SU-DHL-6 (cell line): ENCODE measurements at regions not wholly inside any gene's neighbourhood (a gene's known extent, or its start where the extent isn't known, plus 50 kb on each side); places are given as distances from the start of the nearest gene placed in this dataset.

Source experiments
- H2AFZ ChIP-seq: fragments of 200-600 bp; sonication (generic); 2 replicates; pipeline ENCODE4 v1.6.1; 2014; ENCODE audit warnings: low read depth, mild to moderate bottlenecking, moderate library complexity, mixed read lengths, antibody characterized with exemption, low read length; ENCODE audit not compliant: severe bottlenecking
- H3F3A ChIP-seq: fragments of 200-600 bp; shearing (Covaris generic); 2 replicates; pipeline ENCODE4 v1.6.0; 2016; ENCODE audit warnings: antibody characterized with exemption, mild to moderate bottlenecking; ENCODE audit not compliant: insufficient read depth
- H3K27ac ChIP-seq: fragments of 200-600 bp; sonication (generic); 2 replicates; pipeline ENCODE4 v1.5.1; 2016; ENCODE audit warnings: low read depth, mild to moderate bottlenecking, low read length, moderate library complexity, mixed read lengths
- H3K27me3 ChIP-seq: fragments of 200-600 bp; sonication (generic), shearing (Covaris generic); 2 replicates; pipeline ENCODE4 v1.6.0; 2014; ENCODE audit warnings: mild to moderate bottlenecking, low read length
- H3K36me3 ChIP-seq: fragments of 200-600 bp; sonication (generic); 2 replicates; pipeline ENCODE4 v1.6.1; 2014; ENCODE audit warnings: mild to moderate bottlenecking, low read length, mixed read lengths
- H3K4me2 ChIP-seq: fragments of 300-600, 200-600 bp; shearing (Covaris generic), sonication (generic); 2 replicates; pipeline ENCODE4 v1.6.0; 2014; ENCODE audit warnings: low read length, low read depth, mild to moderate bottlenecking; ENCODE audit not compliant: poor library complexity, severe bottlenecking
- H3K4me3 ChIP-seq: fragments of 200-600 bp; sonication (generic); 2 replicates; pipeline ENCODE4 v1.5.1; 2014; ENCODE audit warnings: antibody characterized with exemption, low read length, mild to moderate bottlenecking, mixed read lengths; ENCODE audit not compliant: insufficient read depth, poor library complexity, severe bottlenecking
- H3K79me2 ChIP-seq: fragments of 200-600 bp; sonication (generic); 2 replicates; pipeline ENCODE4 v1.6.1; 2014; ENCODE audit warnings: mild to moderate bottlenecking, low read length, moderate library complexity; ENCODE audit not compliant: insufficient read depth
- H3K9ac ChIP-seq: fragments of 200-600 bp; sonication (generic); 2 replicates; pipeline ENCODE4 v1.7.0; 2014; ENCODE audit warnings: mild to moderate bottlenecking, low read length
- H3K9me2 ChIP-seq: fragments of 200-600 bp; sonication (generic); replicated peaks from 2 replicates; pipeline ENCODE4 v1.6.1; 2014; ENCODE audit warnings: low read length; ENCODE audit not compliant: insufficient read depth
- H3K9me3 ChIP-seq: fragments of 200-600 bp; sonication (generic); 2 replicates; pipeline ENCODE4 v1.6.1; 2014; ENCODE audit warnings: low read length, mixed read lengths; ENCODE audit not compliant: insufficient read depth
- H4K20me1 ChIP-seq: fragments of 200-600 bp; sonication (generic); 2 replicates; pipeline ENCODE4 v1.6.1; 2014; ENCODE audit warnings: low read depth, mild to moderate bottlenecking, antibody characterized with exemption, low read length, moderate library complexity, mixed read lengths
- EZH2phosphoT487 ChIP-seq: fragments of 200-600 bp; sonication (generic), shearing (Covaris generic); conservative IDR thresholded peaks from 2 replicates; pipeline ENCODE4 v1.6.1; 2018; ENCODE audit warnings: mild to moderate bottlenecking, antibody characterized with exemption, low read length, moderate library complexity, mixed read lengths
- TF ChIP-seq, protein P1 (sequence below): fragments of 200-600 bp; sonication (generic); IDR thresholded peaks from one replicate; pipeline ENCODE4 v1.5.1; 2017; ENCODE audit warnings: antibody characterized with exemption, mild to moderate bottlenecking, low read length, moderate library complexity; ENCODE audit not compliant: insufficient read depth, poor library complexity, severe bottlenecking

DNA sequence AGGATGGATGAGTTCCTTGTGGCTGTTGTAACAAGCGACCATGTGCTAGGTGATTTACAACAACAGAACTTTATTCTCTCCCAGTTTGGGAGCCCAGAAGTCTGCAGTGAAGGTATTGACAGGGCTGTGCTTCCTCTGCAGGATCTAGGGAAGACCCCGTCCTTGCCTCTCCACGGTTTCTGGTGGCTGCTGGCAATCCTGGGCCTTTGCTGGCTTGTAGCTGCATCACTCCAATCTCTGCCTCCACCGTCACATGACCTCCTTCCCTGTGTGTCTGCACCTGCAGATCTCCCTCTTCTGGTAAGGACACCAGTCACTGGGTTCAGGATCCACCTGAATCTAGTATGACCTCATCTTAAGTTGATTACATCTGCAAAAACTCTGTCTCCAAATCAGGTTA, 115.6 kb downstream of the GLRX3 start:
- Histone ChIP-seq H3K4me2 (no peak overlapping the region), H2AFZ (no peak overlapping the region), H3K79me2 (no peaks in the 10 kb centered on the region), H3K27me3 (no peaks in the 10 kb centered on the region), H3K27ac (no peak overlapping the region), H3K4me3 (no peak overlapping the region), H3K9ac (no peak overlapping the region), H3K36me3 (no peaks in the 10 kb centered on the region), H4K20me1 (no peaks in the 10 kb centered on the region), H3K9me3 (no peaks in the 10 kb centered on the region), H3K9me2 (no peaks in the 10 kb centered on the region), H3F3A (no peaks in the 10 kb centered on the region)
- TF ChIP-seq EZH2phosphoT487 = no peak
- TF ChIP-seq, protein P1, sequence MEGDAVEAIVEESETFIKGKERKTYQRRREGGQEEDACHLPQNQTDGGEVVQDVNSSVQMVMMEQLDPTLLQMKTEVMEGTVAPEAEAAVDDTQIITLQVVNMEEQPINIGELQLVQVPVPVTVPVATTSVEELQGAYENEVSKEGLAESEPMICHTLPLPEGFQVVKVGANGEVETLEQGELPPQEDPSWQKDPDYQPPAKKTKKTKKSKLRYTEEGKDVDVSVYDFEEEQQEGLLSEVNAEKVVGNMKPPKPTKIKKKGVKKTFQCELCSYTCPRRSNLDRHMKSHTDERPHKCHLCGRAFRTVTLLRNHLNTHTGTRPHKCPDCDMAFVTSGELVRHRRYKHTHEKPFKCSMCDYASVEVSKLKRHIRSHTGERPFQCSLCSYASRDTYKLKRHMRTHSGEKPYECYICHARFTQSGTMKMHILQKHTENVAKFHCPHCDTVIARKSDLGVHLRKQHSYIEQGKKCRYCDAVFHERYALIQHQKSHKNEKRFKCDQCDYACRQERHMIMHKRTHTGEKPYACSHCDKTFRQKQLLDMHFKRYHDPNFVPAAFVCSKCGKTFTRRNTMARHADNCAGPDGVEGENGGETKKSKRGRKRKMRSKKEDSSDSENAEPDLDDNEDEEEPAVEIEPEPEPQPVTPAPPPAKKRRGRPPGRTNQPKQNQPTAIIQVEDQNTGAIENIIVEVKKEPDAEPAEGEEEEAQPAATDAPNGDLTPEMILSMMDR = no peak

DNA sequence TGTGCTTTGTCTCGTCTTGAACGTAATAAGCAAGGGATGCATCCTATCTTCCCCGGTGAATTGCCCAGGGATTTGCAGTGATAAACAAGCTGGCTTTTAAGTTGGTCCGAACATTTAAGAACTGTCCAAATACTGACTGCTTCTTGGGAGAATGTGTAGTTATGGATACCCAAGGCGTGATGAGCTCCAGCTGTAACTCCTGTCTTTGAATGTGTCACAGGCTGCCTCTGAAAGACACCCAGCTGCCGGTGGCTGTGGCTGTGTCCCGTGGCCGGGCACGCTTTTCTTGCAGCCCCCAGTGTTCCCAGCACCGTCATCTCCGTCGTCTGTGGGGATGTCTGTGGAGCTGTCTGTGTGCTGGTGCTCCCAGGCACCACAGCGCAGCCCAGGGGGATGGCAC, 118.1 kb downstream of the GLRX3 start:
- Histone ChIP-seq H3K4me2 (no peak overlapping the region), H4K20me1 (no peaks in the 10 kb centered on the region), H2AFZ (no peak overlapping the region), H3K79me2 (no peaks in the 10 kb centered on the region), H3K9me2 (no peaks in the 10 kb centered on the region), H3K36me3 (no peaks in the 10 kb centered on the region), H3K27ac (no peak overlapping the region), H3K9me3 (no peaks in the 10 kb centered on the region), H3K4me3 (no peak overlapping the region), H3K27me3 (no peaks in the 10 kb centered on the region), H3F3A (no peaks in the 10 kb centered on the region), H3K9ac (no peak overlapping the region)
- TF ChIP-seq, protein P1 = no peak

DNA sequence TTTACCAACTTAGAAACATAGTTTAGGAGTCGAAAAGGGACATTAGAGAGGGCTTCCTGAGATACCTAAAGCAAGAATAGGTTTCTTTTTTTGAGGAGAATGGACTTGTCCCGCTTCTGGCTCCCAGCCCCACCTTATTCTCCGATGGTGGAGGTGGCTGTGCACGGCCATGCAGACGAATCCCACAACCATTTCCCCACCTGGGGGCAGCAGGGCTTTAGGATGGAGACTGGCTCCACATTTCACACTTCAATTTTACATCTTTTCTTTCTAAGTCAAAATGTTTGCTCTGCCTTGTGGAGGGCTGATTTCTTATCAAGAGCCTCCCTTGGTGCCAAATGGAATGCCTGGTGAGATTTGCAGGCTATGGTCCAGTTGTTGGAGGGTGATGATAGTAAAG, 118.5 kb downstream of the GLRX3 start:
- no peaks in the 10 kb centered on the region for H4K20me1 ChIP-seq
- H3K79me2 ChIP-seq = no peaks in the 10 kb centered on the region
- no peak overlapping the region for H3K4me3 ChIP-seq
- H3K9me2 ChIP-seq = no peaks in the 10 kb centered on the region
- no peaks in the 10 kb centered on the region for H3K36me3 ChIP-seq
- no peaks in the 10 kb centered on the region for H3K27me3 ChIP-seq
- no peak overlapping the region for H3K4me2 ChIP-seq
- H2AFZ ChIP-seq = no peak overlapping the region
- H3F3A ChIP-seq = no peaks in the 10 kb centered on the region
- TF ChIP-seq, protein P1 = no peak
- no peak for TF ChIP-seq EZH2phosphoT487
- H3K9ac ChIP-seq = no peak overlapping the region
- H3K27ac ChIP-seq = no peak overlapping the region
- no peaks in the 10 kb centered on the region for H3K9me3 ChIP-seq

DNA sequence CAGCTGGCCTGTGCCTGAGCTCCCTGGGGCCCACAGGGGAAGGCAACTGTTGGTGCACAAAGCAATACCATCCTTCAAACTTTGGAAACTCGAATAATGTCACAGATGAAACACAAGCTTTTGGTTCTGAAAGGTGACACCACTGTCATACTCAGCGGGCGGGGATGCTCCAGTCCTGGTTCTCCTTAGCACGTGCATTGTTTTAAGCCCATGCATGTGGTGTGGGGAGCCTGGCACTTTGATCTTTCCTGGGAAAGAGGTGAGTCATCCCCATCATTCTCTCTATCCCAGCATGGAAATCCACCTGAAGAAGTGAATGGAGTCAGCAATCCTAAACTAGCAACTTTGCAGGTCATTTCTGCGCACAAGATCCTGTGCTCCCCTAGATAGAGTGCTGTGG, 119.6 kb downstream of the GLRX3 start:
- Histone ChIP-seq H3K27ac (no peak overlapping the region), H3K4me3 (no peak overlapping the region), H3K9ac (no peak overlapping the region), H4K20me1 (no peaks in the 10 kb centered on the region), H3K9me3 (no peaks in the 10 kb centered on the region), H3K36me3 (no peaks in the 10 kb centered on the region), H3K27me3 (no peaks in the 10 kb centered on the region), H3K79me2 (no peaks in the 10 kb centered on the region), H3F3A (no peaks in the 10 kb centered on the region), H3K4me2 (no peak overlapping the region), H2AFZ (no peak overlapping the region), H3K9me2 (no peaks in the 10 kb centered on the region)
- no peak for TF ChIP-seq EZH2phosphoT487
- TF ChIP-seq, protein P1 = no peak
